Activated gamma-delta T cell treated with anti-CD3 and anti-CD28 coated beads, Interleukin-2, amount 50 U/mL, for 16 hours (primary cell): ENCODE measurements at regions not wholly inside any gene's neighbourhood (a gene's known extent, or its start where the extent isn't known, plus 50 kb on each side); places are given as distances from the start of the nearest gene placed in this dataset.
"Not testable (repeated sequence)": the region's sequence is repeated elsewhere in the genome, so short reads cannot be mapped to it uniquely, and the experiment has no call there.

Experiments
- DNase-seq: peaks from one replicate; pipeline ENCODE4 v3.0.0-alpha.2; 2020; ENCODE audit warnings: low read depth

GRCh38 chr10:83518779-83519178 lies 620.5 kb upstream of the GHITM start:
- DNase-seq: no peak

GRCh38 chr10:83520386-83520785 lies 618.9 kb upstream of the GHITM start:
- DNase-seq: not testable (repeated sequence)

DNA sequence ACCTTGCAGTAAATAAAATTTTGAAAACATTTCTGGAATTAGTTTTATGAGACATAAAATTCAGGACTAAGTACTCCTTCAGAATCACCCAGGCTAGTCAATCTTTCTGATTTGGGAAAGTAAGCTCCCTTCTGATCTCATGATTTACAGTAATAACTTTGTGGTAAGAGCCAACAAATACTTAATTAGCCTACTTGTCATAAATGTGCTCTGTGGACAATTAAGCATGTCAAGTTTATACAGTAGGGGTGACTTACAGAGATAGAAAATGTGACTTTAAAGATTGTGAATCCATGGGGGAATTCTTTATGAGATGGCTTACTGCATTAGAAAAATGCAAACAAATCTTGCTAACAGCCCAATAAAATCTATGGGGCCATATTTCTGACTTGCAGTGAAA lies 616.9 kb upstream of the GHITM start:
- DNase-seq: no peak

DNA sequence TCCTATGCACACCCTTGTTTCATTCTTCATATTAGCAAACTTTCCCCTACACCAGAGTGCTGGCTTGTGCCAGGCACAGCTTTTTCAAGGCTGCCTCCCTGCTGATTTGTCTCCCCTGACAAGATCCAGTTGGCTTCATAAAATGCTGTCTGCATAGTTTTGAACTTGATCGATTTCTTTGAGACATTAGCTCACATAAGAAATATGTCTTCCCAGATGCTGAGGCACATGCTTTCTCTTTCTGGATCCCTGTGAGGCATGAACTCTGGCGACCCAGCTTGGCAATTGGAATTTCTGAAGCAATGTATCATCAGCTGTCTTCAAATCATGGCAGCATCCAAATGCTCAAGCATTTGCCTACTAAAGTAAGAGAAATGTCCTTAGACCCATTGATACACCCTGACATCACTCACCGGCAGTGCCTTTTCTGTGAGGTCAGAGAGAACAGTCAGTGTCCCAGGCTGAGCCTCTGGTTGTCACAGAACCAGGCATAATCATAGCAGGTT lies 616.4 kb upstream of the GHITM start:
- no peak for DNase-seq

- no peak for DNase-seq
Measured at GRCh38 chr10:83527934-83528333, 611.4 kb upstream of the GHITM start.

DNA sequence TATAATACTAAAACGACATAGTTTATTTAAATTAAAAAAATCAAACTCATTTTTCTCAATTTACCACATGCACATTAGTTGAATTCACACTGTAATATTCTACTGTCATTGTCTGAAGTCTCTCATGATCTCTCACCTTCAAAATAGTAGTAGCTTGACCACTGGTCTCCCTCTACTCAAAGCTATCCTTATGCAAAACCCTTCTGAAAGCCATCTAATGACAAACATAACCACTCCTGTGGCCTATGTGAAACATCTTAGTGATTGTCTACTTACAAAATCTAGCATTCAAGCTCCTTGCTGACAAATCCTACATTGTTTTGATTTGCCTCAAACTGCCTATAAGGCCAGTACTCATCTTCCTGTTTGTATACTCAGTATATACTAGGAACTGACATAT lies 606.0 kb upstream of the GHITM start:
- no peak for DNase-seq

- DNase-seq: no peak
Measured at GRCh38 chr10:83536426-83536825, 602.9 kb upstream of the GHITM start.

- no peak for DNase-seq
Measured at GRCh38 chr10:83538047-83538446, 601.3 kb upstream of the GHITM start.

DNA sequence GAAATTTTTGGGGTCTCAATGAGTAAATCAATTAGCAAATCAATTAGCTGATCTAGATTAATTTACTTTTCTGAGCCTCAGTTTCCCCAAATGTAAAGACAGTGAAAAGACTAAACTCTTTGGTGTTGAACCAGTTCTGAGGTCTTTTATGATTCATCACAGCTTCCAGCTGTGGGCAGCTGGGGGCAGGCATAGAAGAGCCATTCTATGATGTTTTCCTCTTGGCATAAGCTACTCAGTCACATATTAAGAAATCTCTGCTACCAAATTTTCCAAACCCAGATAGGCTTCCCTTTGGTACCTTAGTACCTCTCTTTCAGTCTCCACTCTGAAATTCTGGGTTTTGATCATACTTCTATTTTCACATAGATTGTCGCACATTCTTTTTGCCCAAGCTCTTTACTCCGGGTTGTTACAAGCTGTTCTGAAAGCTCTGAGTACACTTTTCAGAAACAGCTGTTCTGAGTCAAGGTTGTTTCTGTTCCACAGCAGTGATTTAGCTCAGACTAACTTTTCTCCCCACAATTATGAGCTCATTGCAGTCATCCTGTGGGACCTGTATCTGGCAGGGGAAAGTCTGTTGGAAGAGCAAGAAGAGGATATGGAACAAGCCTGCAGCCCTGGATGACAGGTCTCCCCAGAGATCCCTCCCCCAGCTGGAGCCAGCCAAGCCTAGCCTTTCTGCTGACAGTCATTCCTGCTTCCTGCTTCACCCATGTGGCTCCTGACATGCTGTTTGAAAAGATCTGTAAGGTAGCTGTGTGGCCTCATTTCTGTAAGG lies 599.6 kb upstream of the GHITM start:
- DNase-seq: no peak

GRCh38 chr10:83541046-83541445 lies 598.3 kb upstream of the GHITM start:
- DNase-seq: no peak

- DNase-seq: no peak
Measured at GRCh38 chr10:83542774-83543411, 596.4 kb upstream of the GHITM start.

DNA sequence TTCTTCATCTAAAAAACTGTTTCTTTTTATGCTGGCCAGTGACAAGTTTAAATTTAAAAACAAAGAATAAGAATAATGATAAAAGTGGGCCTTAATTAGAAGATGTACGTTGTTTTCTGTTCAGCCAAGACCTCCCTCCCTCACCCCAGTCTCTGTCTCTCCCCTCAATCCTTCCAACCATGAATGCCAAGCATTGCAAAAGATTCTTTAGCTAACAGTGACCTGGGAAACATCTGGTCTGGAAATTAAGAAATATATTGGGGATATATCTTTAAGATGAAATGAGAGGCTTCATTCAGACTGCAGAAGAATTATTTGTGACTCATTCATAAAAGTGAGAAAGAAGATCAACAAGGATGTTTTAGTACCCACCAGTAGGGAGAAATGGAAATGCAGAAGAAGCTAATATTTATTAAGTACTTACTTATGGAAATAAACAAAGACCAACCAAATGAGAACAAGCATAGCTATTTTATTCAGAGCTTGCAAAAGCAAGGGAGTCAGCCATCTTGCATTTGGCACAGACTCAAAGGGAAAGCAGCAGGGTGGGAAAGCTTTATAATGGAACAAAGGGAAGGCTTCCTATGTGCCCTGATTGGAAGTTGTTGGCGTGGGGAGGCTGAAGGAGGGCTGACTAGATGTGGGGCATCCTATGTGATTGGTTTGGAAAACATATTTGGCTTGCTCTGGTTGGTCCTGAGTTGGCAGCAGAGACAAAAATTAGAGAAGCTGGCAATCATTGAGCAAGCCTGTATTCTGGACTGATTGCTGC lies 595.4 kb upstream of the GHITM start:
- DNase-seq: no peak

DNA sequence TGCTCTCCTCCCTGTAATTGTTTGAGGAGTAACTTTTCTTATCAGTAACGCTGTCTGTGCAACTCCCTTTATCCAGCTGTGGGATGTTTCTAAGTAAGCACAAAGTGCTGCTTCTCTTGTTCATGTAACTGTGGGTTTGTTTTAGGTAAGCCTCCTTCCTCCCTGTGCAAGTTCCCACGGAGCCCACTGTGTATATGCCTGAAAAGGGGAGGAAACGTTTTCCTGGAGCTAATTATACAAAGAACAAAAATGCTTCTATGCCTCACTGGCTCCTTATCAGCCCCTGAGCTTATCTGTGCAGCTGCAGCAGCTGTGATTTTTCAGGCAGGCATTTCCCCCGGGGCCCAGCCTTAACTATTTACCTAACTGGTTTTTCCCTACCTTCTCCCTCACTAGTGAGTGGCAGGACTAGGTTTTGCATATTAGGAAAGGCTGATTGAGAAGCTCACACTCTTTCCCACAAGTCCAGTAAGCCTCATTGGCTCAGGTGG lies 593.4 kb upstream of the GHITM start:
- DNase-seq: no peak

GRCh38 chr10:83551190-83551589 lies 588.1 kb upstream of the GHITM start:
- DNase-seq: not testable (repeated sequence)

DNA sequence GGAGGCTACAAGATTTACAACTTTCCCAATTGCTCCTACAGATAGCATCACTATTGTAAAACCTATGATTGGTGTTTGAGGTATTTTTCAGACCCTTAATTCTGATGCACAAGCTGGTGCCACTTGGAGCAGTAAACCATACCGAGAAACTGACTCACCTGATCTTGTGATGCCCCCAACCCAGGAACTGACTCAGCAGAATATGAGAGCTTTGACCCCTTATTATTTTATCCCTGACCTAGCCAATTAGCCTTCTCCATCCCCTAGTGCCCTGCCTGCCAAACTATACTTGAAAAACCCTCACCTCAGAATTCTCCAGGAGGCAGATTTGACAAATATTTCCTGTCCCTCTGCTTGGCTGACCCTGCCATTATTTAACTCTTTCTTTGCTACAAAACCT lies 585.9 kb upstream of the GHITM start:
- DNase-seq: no peak

DNA sequence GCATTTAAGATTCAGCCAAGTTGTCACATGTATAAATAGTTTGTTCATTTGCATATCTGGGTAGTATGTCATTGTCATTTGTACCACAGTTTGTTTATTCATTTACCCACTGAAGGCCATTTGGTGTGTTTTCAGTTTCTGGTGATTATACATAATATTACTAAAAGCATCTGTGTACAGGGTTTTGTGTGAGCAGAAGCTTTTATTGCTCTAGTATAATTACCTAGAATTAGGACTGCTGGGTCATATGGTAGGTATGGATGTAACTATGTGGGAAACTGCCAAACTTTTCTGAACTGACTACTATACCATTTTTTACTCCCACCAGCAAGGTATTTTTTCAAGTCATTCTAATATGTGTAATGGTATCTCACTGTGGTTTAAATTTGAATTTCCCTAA lies 584.0 kb upstream of the GHITM start:
- no peak for DNase-seq

- DNase-seq: no peak
Measured at GRCh38 chr10:83562381-83562780, 576.9 kb upstream of the GHITM start.

DNA sequence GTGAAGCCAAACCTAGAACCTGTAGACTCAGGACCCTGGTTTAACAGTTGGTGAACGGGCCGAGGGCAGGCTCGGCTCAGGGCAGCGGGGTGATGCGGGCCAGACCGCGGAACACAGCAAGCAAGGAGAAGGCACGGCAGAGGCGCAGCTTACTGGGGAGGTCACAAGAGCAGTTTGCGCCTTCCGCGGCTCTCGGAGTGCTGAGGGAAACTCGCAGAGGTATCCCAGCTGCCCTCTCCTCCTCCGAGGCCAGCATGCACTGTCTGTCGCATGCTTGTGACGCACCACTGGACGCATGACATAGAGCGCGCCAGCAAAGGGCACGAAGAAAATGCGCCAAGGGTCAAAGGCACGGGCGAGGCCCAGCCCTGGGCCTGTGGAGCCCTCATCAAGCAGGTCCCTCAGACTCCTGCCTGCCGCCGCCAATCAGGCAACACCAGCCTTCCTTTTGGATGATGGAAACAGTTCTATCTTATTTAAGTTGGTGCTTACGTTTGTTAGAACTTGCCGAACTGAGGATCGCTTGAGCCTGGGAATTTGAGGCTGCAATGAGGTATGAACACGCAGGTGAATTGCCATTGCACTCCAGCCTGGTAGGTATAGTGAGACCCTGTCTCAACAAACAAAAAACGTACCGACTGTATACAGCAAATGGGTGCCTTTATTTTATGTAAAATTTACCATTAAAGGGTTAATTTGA lies 574.3 kb upstream of the GHITM start:
- DNase-seq: no peak

DNA sequence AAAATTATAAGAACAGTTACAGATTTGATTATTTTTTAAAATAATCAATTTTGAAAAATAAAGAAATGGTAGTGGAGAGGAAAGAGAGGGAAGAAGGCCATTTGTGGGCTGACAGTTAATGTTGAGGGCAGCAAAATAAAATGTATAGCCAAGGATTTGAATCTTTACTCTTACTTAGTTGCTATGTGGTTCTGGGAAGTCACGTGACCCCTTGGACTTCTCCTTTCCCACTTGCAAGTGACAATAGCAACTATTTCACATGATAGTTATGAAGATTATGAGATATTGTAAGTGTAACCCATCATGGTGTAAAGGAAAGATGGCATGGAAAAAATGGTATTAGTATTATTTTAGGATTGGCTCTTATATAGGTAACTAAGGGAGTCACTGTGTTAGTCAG lies 567.3 kb upstream of the GHITM start:
- no peak for DNase-seq

- DNase-seq: no peak
Measured at GRCh38 chr10:83574770-83575169, 564.5 kb upstream of the GHITM start.

DNA sequence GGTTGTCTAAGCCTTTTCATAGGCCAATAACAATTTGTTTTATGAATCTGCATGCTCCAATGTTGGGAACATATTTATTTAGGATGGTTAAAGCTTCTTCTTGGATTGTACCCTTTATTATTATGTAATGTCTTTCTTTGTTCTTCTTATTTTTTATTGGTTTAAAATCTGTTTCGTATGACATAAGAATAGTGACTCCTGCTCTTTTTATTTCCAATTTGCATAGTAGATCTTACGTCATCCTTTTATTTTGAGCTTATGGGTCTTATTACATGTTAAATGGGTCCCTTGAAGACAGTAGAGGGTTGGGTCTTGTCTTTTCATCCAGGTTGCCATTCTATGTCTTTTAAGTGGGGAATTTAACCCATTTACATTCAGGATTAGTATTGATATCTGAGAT lies 561.9 kb upstream of the GHITM start:
- no peak for DNase-seq

GRCh38 chr10:83580373-83581012 lies 558.8 kb upstream of the GHITM start:
- no peak for DNase-seq
